HepG2 (cell line): ENCODE measurements at regions not wholly inside any gene's neighbourhood (a gene's known extent, or its start where the extent isn't known, plus 50 kb on each side); places are given as distances from the start of the nearest gene placed in this dataset.

Experiments used
- ATAC-seq: fragments of 200-7000 bp; cut with Tn5 transposase; 3 replicates; pipeline ENCODE4 v1.9.1; 2020; ENCODE audit warnings: mild to moderate bottlenecking, moderate library complexity
- BruUV-seq: library from RNA; stranded (reverse); fragments of 400-500 nt; replicated peaks from 2 replicates; lab custom pipeline; 2021; lab: Mats Ljungman, UMichigan
- CTCF ChIA-PET: fragments of 300-600 bp; formaldehyde crosslinking; extraction: SDS; loops from one replicate; lab custom pipeline; 2021; ENCODE audit warnings: low total read pairs, inconsistent platforms, low intra/inter-chr PET ratio; lab: Yijun Ruan, JAX
- POLR2A ChIA-PET: fragments of 350-600 bp; sonication (Branson Sonifier 250); formaldehyde crosslinking; loops from one replicate; lab custom pipeline; 2020; ENCODE audit warnings: antibody characterized with exemption, inconsistent platforms; lab: Yijun Ruan, JAX
- DNase-seq: peaks from one replicate; pipeline ENCODE4 v3.0.0-alpha.2; 2015; ENCODE audit warnings: low spot score
- FAIRE-seq: peaks from 3 replicates; lab custom pipeline; 2011; peaks lifted over from hg19 to GRCh38; lab: Jason Lieb, UNC
- H2AFZ ChIP-seq: one replicate; pipeline ENCODE4 v1.6.1; 2011; ENCODE audit warnings: low read length, inconsistent platforms
- H3K27ac ChIP-seq: fragments of 300-600 bp; 3 replicates; pipeline ENCODE4 v1.8.0; 2011; ENCODE audit warnings: mixed run types, mild to moderate bottlenecking, mixed read lengths, low read length, inconsistent platforms; ENCODE audit not compliant: insufficient read depth; ENCODE audit errors: extremely low read length
- H3K27me3 ChIP-seq, 2 experiments: fragments of 200-600 bp in 1 of 2; 2 replicates in 1 of 2; 3 replicates in 1 of 2; pipeline versions ENCODE4 v1.6.0 to v1.8.0; 2011; ENCODE audit warnings: low read length in 2 of 2, mild to moderate bottlenecking in 2 of 2, moderate library complexity in 2 of 2, inconsistent platforms in 1 of 2; ENCODE audit not compliant: insufficient read depth in 2 of 2, control insufficient read depth in 1 of 2
- H3K36me3 ChIP-seq, 2 experiments: fragments of 200-600 bp in 1 of 2; replicated peaks in 1 of 2; 2 replicates in 1 of 2; 3 replicates in 1 of 2; pipeline versions ENCODE4 v1.5.1 to v1.8.0; 2011; ENCODE audit warnings: low read length in 2 of 2, inconsistent platforms in 1 of 2; ENCODE audit not compliant: insufficient read depth in 2 of 2, control insufficient read depth in 1 of 2
- H3K4me1 ChIP-seq: 2 replicates; pipeline ENCODE4 v1.5.1; 2012; ENCODE audit warnings: low read length, inconsistent platforms; ENCODE audit not compliant: insufficient read depth
- H3K4me2 ChIP-seq: 2 replicates; pipeline ENCODE4 v1.6.0; 2011; ENCODE audit warnings: low read depth, low read length, inconsistent platforms
- H3K4me3 ChIP-seq, 3 experiments: fragments of 200-600 bp in 1 of 3; sonication (generic), shearing (Covaris generic) in 1 of 3; replicated peaks in 1 of 3; 2 replicates each; pipeline ENCODE4 v1.5.1; 2011 to 2016; ENCODE audit warnings: low read length in 3 of 3, inconsistent platforms in 2 of 3, low read depth in 2 of 3, mild to moderate bottlenecking in 2 of 3, control low read depth in 1 of 3, mixed read lengths in 1 of 3; ENCODE audit not compliant: insufficient read depth in 1 of 3
- H3K79me2 ChIP-seq: one replicate; pipeline ENCODE4 v1.6.1; 2011; ENCODE audit warnings: low read length, inconsistent platforms; ENCODE audit not compliant: insufficient read depth
- H3K9ac ChIP-seq: 2 replicates; pipeline ENCODE4 v1.6.0; 2011; ENCODE audit warnings: mild to moderate bottlenecking, low read depth, low read length, inconsistent platforms; ENCODE audit not compliant: insufficient read depth
- H3K9me3 ChIP-seq: 2 replicates; pipeline ENCODE4 v1.5.1; 2012; ENCODE audit warnings: mild to moderate bottlenecking, low read length
- H4K20me1 ChIP-seq: 2 replicates; pipeline ENCODE4 v1.6.0; 2011; ENCODE audit warnings: inconsistent platforms, mild to moderate bottlenecking, low read length, moderate library complexity; ENCODE audit not compliant: insufficient read depth
- KLF13 ChIP-seq: sonication (generic); formaldehyde crosslinking; IDR thresholded peaks from 2 replicates; pipeline ENCODE4 v1.4.0; 2020; ENCODE audit warnings: mild to moderate bottlenecking, missing genetic modification reagents
- NFAT5 ChIP-seq: sonication (generic); formaldehyde crosslinking; IDR thresholded peaks from 2 replicates; pipeline ENCODE4 v1.4.0; 2020; ENCODE audit warnings: missing genetic modification reagents
- SRF ChIP-seq: IDR thresholded peaks from 2 replicates; pipeline ENCODE4 v1.6.1; 2011; ENCODE audit warnings: mild to moderate bottlenecking, low read depth, low read length, moderate library complexity
- ZNF350 ChIP-seq: sonication (generic); formaldehyde crosslinking; IDR thresholded peaks from 2 replicates; pipeline ENCODE4 v1.4.0; 2020; ENCODE audit warnings: mild to moderate bottlenecking, low read depth, missing genetic modification reagents, borderline replicate concordance
- ZNF441 ChIP-seq: sonication (generic); formaldehyde crosslinking; IDR thresholded peaks from 2 replicates; pipeline ENCODE4 v1.7.0; 2021; ENCODE audit warnings: missing genetic modification reagents, borderline replicate concordance
- ZNF572 ChIP-seq: sonication (generic); formaldehyde crosslinking; IDR thresholded peaks from 2 replicates; pipeline ENCODE4 v1.5.1; 2020; ENCODE audit warnings: mild to moderate bottlenecking, missing genetic modification reagents
- ZSCAN12 ChIP-seq: sonication (generic); formaldehyde crosslinking; IDR thresholded peaks from 2 replicates; pipeline ENCODE4 v1.9.0; 2021; ENCODE audit warnings: mild to moderate bottlenecking, missing genetic modification reagents
- WGBS: methylation state at CpG from one replicate; pipeline ENCODE4 v1.1.6; 2017; ENCODE audit warnings: low lambda C conversion rate; 5-methylcytosine and 5-hydroxymethylcytosine counted together
- in situ Hi-C: cut with HindIII; loops from 2 replicates; pipeline ENCODE4 v1.10.0; 2017; ENCODE audit warnings: low pct_unique_long_range_greater_than_20kb; ENCODE audit not compliant: extremely low pct_ligation_motif_present
- intact Hi-C: fragments of 100-400 bp; cut with micrococcal nuclease; formaldehyde crosslinking; loops from one replicate; pipeline ENCODE4 v1.10.0; 2022; ENCODE audit not compliant: unreplicated experiment
- TF ChIP-seq, protein P1 (sequence below): sonication (generic); formaldehyde crosslinking; IDR thresholded peaks from 2 replicates; pipeline ENCODE4 v1.4.0; 2020; ENCODE audit warnings: missing genetic modification reagents
- TF ChIP-seq, protein P2 (sequence below): sonication (generic); formaldehyde crosslinking; IDR thresholded peaks from 2 replicates; pipeline ENCODE4 v1.5.0; 2020; ENCODE audit warnings: missing genetic modification reagents

GRCh38 chr21:16594191-16594590, 864.4 kb downstream of the USP25 start:
- Histone ChIP-seq H2AFZ (no peak overlapping the region), H3K9ac (no peak overlapping the region), H3K79me2 (no peaks in the 10 kb centered on the region), H3K4me1 (no peaks in the 10 kb centered on the region), H3K4me2 (no peak overlapping the region), H3K4me3 (no peak overlapping the region), H3K36me3 (no peaks in the 10 kb centered on the region), H3K9me3 (no peaks in the 10 kb centered on the region), H3K27me3 (no peaks in the 10 kb centered on the region), H3K27ac (no peak overlapping the region), H4K20me1 (no peaks in the 10 kb centered on the region)
- in situ Hi-C loops (no loop called here), intact Hi-C loops (no loop called here)
- FAIRE-seq, result no peak
- no peak for DNase-seq
- POLR2A ChIA-PET, result no interaction called here
- WGBS, result 0% methylated on average over 1 of the region's 1 CpG
- ATAC-seq, result no peak
- CTCF ChIA-PET, result no interaction called here
- TF ChIP-seq SRF (no peak), NFAT5 (CRISPR knock-in tag) (no peak), ZSCAN12 (CRISPR knock-in tag) (no peak), ZNF572 (CRISPR knock-in tag) (no peak), ZNF350 (no peak), KLF13 (CRISPR knock-in tag) (no peak), ZNF441 (no peak)
- TF ChIP-seq, protein P1, sequence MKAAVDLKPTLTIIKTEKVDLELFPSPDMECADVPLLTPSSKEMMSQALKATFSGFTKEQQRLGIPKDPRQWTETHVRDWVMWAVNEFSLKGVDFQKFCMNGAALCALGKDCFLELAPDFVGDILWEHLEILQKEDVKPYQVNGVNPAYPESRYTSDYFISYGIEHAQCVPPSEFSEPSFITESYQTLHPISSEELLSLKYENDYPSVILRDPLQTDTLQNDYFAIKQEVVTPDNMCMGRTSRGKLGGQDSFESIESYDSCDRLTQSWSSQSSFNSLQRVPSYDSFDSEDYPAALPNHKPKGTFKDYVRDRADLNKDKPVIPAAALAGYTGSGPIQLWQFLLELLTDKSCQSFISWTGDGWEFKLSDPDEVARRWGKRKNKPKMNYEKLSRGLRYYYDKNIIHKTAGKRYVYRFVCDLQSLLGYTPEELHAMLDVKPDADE (CRISPR knock-in tag), result no peak
- TF ChIP-seq, protein P2, sequence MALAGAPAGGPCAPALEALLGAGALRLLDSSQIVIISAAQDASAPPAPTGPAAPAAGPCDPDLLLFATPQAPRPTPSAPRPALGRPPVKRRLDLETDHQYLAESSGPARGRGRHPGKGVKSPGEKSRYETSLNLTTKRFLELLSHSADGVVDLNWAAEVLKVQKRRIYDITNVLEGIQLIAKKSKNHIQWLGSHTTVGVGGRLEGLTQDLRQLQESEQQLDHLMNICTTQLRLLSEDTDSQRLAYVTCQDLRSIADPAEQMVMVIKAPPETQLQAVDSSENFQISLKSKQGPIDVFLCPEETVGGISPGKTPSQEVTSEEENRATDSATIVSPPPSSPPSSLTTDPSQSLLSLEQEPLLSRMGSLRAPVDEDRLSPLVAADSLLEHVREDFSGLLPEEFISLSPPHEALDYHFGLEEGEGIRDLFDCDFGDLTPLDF (CRISPR knock-in tag), result no peak
- BruUV-seq, result no TSS peak
